Cerebellar cortex (tissue), 1 donor: ENCODE measurements at regions not wholly inside any gene's neighbourhood (a gene's known extent, or its start where the extent isn't known, plus 50 kb on each side); places are given as distances from the start of the nearest gene placed in this dataset.
A peak's percentile ranks its signal among the peaks of the same experiment; 100 is the strongest.
"Not testable (repeated sequence)": the region's sequence is repeated elsewhere in the genome, so short reads cannot be mapped to it uniquely, and the experiment has no call there.

Experiments
- DNase-seq: peaks from one replicate; pipeline ENCODE4 v3.0.0-alpha.2; 2015; ENCODE audit warnings: low spot score

GRCh38 chr6:167208819-167209576, 51.2 kb upstream of the GPR31 start:
- DNase-seq = no peak

GRCh38 chr6:167209577-167209975, 51.8 kb upstream of the GPR31 start:
- DNase-seq = no peak

- no peak for DNase-seq
Observed at GRCh38 chr6:167210375-167211294, 52.9 kb upstream of the GPR31 start.

- no peak for DNase-seq
Observed at GRCh38 chr6:167211295-167211648, 53.5 kb upstream of the GPR31 start.

GRCh38 chr6:167211881-167212712, 54.3 kb upstream of the GPR31 start:
- DNase-seq = no peak

GRCh38 chr6:167212713-167213005, 54.9 kb upstream of the GPR31 start:
- DNase-seq = no peak

GRCh38 chr6:167214206-167214605, 56.4 kb upstream of the GPR31 start:
- peak; percentile 66 for DNase-seq

GRCh38 chr6:167215429-167216250, 57.9 kb upstream of the GPR31 start:
- not testable (repeated sequence) for DNase-seq

GRCh38 chr6:167216390-167217050, 58.7 kb upstream of the GPR31 start:
- not testable (repeated sequence) for DNase-seq

- not testable (repeated sequence) for DNase-seq
Observed at GRCh38 chr6:167217073-167217472, 59.3 kb upstream of the GPR31 start.

GRCh38 chr6:167217951-167218759, 60.4 kb upstream of the GPR31 start:
- DNase-seq = peak; percentile 49

GRCh38 chr6:167219079-167219478, 61.3 kb upstream of the GPR31 start:
- DNase-seq = not testable (repeated sequence)

GRCh38 chr6:167219967-167220512, 62.3 kb upstream of the GPR31 start:
- DNase-seq = peak; percentile 82

- peak; percentile 47 for DNase-seq
Observed at GRCh38 chr6:167221400-167222201, 63.8 kb upstream of the GPR31 start.

- not testable (repeated sequence) for DNase-seq
Observed at GRCh38 chr6:167225566-167226382, 65.3 kb upstream of the UNC93A start.

GRCh38 chr6:167226383-167226685, 64.8 kb upstream of the UNC93A start:
- DNase-seq = no peak

GRCh38 chr6:167226791-167227190, 64.3 kb upstream of the UNC93A start:
- DNase-seq = no peak

GRCh38 chr6:167227984-167228383, 63.1 kb upstream of the UNC93A start:
- no peak for DNase-seq
